Endothelial cell of umbilical vein (primary cell): ENCODE measurements at regions not wholly inside any gene's neighbourhood (a gene's known extent, or its start where the extent isn't known, plus 50 kb on each side); places are given as distances from the start of the nearest gene placed in this dataset.

Experiments used
- BruUV-seq: library from RNA; stranded (reverse); fragments of 400-500 nt; replicated peaks from 2 replicates; lab custom pipeline; 2021; lab: Mats Ljungman, UMichigan
- CTCF ChIA-PET: fragments of 300-600, 350-600 bp; sonication (Branson Sonifier 250); formaldehyde crosslinking; loops from one replicate; lab custom pipeline; 2021; ENCODE audit warnings: antibody characterized with exemption, inconsistent platforms; lab: Charles Lee
- POLR2A ChIA-PET: fragments of 300-600, 350-600 bp; sonication (Branson Sonifier 250); formaldehyde crosslinking; loops from one replicate; lab custom pipeline; 2021; ENCODE audit warnings: antibody characterized with exemption, inconsistent platforms; lab: Charles Lee
- DNase-seq: peaks from one replicate; pipeline ENCODE4 v3.0.0-alpha.2; 2011; ENCODE audit warnings: low read depth, low spot score
- FAIRE-seq: peaks from 2 replicates; lab custom pipeline; 2011; peaks lifted over from hg19 to GRCh38; lab: Jason Lieb, UNC
- H2AFZ ChIP-seq: 2 replicates; pipeline ENCODE4 v1.6.0; 2012; ENCODE audit warnings: low read depth, low read length, control low read depth, inconsistent platforms
- H3K27ac ChIP-seq: 2 replicates; pipeline ENCODE4 v1.5.1; 2011; ENCODE audit warnings: low read depth, mild to moderate bottlenecking, control low read depth, low read length, moderate library complexity; ENCODE audit not compliant: insufficient read depth
- H3K27me3 ChIP-seq, 2 experiments: 2 replicates each; pipeline versions ENCODE4 v1.6.0 to v1.6.1; 2011; ENCODE audit warnings: low read length in 2 of 2, mixed read lengths in 1 of 2; ENCODE audit not compliant: control insufficient read depth in 2 of 2, insufficient read depth in 2 of 2
- H3K36me3 ChIP-seq, 2 experiments: 2 replicates in 1 of 2; 3 replicates in 1 of 2; pipeline ENCODE4 v1.5.1; 2011; ENCODE audit warnings: low read length in 2 of 2, mild to moderate bottlenecking in 1 of 2, moderate library complexity in 1 of 2; ENCODE audit not compliant: control insufficient read depth in 2 of 2, insufficient read depth in 2 of 2; ENCODE audit errors: extremely low read depth in 1 of 2
- H3K4me1 ChIP-seq: 3 replicates; pipeline ENCODE4 v1.5.1; 2011; ENCODE audit warnings: mild to moderate bottlenecking, low read length; ENCODE audit not compliant: control insufficient read depth, insufficient read depth; ENCODE audit errors: extremely low read depth
- H3K4me2 ChIP-seq: 2 replicates; pipeline ENCODE4 v1.6.1; 2011; ENCODE audit warnings: low read length, control low read depth, mixed read lengths; ENCODE audit not compliant: insufficient read depth
- H3K4me3 ChIP-seq, 3 experiments: fragments of 200-600 bp in 1 of 3; sonication (generic), shearing (Covaris generic) in 1 of 3; replicated peaks in 1 of 3; 2 replicates each; pipeline ENCODE4 v1.5.1; 2011 to 2016; ENCODE audit warnings: control low read depth in 3 of 3, low read length in 3 of 3, mild to moderate bottlenecking in 2 of 3, inconsistent platforms in 1 of 3, low read depth in 1 of 3, moderate library complexity in 1 of 3; ENCODE audit not compliant: insufficient read depth in 1 of 3
- H3K79me2 ChIP-seq: 2 replicates; pipeline ENCODE4 v1.6.0; 2012; ENCODE audit warnings: low read length, inconsistent platforms; ENCODE audit not compliant: control insufficient read depth, insufficient read depth
- H3K9ac ChIP-seq: replicated peaks from 2 replicates; pipeline ENCODE3; 2011; ENCODE audit warnings: low read length, control low read depth; ENCODE audit not compliant: insufficient read depth; ENCODE audit errors: extremely low read depth
- H3K9me1 ChIP-seq: replicated peaks from 3 replicates; pipeline ENCODE4 v1.6.0; 2011; ENCODE audit warnings: mild to moderate bottlenecking, low read length; ENCODE audit not compliant: control insufficient read depth, insufficient read depth; ENCODE audit errors: extremely low read depth
- H3K9me3 ChIP-seq: replicated peaks from 2 replicates; pipeline ENCODE4 v1.5.1; 2012; ENCODE audit warnings: low read length, inconsistent platforms; ENCODE audit not compliant: control insufficient read depth, insufficient read depth
- H4K20me1 ChIP-seq: replicated peaks from 2 replicates; pipeline ENCODE3; 2011; ENCODE audit warnings: mild to moderate bottlenecking, low read length; ENCODE audit not compliant: control insufficient read depth, insufficient read depth; ENCODE audit errors: extremely low read depth
- EZH2 ChIP-seq: IDR thresholded peaks from 2 replicates; pipeline ENCODE4 v1.6.1; 2012; ENCODE audit warnings: borderline replicate concordance, low read depth, mild to moderate bottlenecking, moderate library complexity, low read length, inconsistent platforms; ENCODE audit not compliant: severe bottlenecking
- FOS ChIP-seq: IDR thresholded peaks from 2 replicates; pipeline ENCODE4 v1.6.1; 2011; ENCODE audit warnings: mild to moderate bottlenecking, low read length, moderate library complexity, borderline replicate concordance; ENCODE audit not compliant: insufficient read depth
- GATA2 ChIP-seq: IDR thresholded peaks from 2 replicates; pipeline ENCODE4 v1.7.0; 2011; ENCODE audit warnings: low read depth, mild to moderate bottlenecking, moderate library complexity, mixed read lengths, low read length; ENCODE audit not compliant: insufficient read length, insufficient read depth
- JUN ChIP-seq: IDR thresholded peaks from 2 replicates; pipeline ENCODE4 v1.6.1; 2011; ENCODE audit warnings: borderline replicate concordance, low read depth; ENCODE audit not compliant: insufficient read length, insufficient read depth
- MYC ChIP-seq: IDR thresholded peaks from one replicate; pipeline ENCODE4 v1.6.1; 2011; ENCODE audit warnings: mild to moderate bottlenecking, low read depth, low read length
- POLR2A ChIP-seq: IDR thresholded peaks from 2 replicates; pipeline ENCODE4 v1.6.1; 2012; ENCODE audit warnings: low read depth, mild to moderate bottlenecking, control low read depth, low read length
- POLR2AphosphoS5 ChIP-seq: IDR thresholded peaks from 2 replicates; pipeline ENCODE4 v1.6.1; 2012; ENCODE audit warnings: low read depth, mild to moderate bottlenecking, control low read depth, low read length, moderate library complexity; ENCODE audit not compliant: insufficient read depth
- dilution Hi-C: fragments of 300-500 bp; cut with MboI; formaldehyde crosslinking; loops from one replicate; pipeline ENCODE4 v1.15.0; 2019; ENCODE audit warnings: low sequenced_read_pairs; ENCODE audit not compliant: extremely low pct_ligation_motif_present
- intact Hi-C: fragments of 100-400 bp; cut with micrococcal nuclease; formaldehyde crosslinking; loops from one replicate; pipeline ENCODE4 v1.10.0; 2022
- TF ChIP-seq, protein P1 (sequence below): IDR thresholded peaks from 2 replicates; pipeline ENCODE4 v1.6.1; 2011; ENCODE audit not compliant: insufficient read depth, insufficient read length
- TF ChIP-seq, protein P2 (sequence below), 2 donors: IDR thresholded peaks; 1 replicate in 1 of 2; 2 replicates in 1 of 2; pipeline ENCODE4 v1.5.1; 2011; ENCODE audit warnings: low read length in 2 of 2, mild to moderate bottlenecking in 2 of 2, moderate library complexity in 2 of 2, control low read depth in 1 of 2, inconsistent platforms in 1 of 2, low read depth in 1 of 2; ENCODE audit not compliant: insufficient read depth in 1 of 2; ENCODE audit errors: extremely low read depth in 1 of 2

DNA sequence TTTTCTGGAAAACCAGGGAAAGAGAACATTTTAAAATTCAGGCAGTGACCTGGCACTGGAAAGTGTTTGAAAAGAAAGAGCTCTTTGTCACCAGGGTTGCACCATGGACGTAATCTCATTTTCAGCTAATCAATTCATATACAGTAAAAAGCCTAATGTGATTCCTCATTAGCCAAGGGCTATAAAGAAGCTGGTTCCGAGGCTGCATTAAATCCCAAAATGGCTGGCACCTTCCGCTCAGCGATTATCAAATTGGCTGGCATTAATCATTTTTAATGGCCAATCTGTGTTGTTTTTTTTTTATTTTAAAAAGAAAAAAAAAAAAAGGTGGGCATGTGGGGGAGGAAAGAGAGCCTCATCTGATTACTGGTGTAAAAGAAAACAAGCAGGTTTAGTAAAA, 341.4 kb downstream of the RAB28 start:
- Histone ChIP-seq H3K9me3 (no peaks in the 10 kb centered on the region), H3K9ac (no peak overlapping the region), H3K36me3 (no peaks in the 10 kb centered on the region), H3K4me1 (no peaks in the 10 kb centered on the region), H3K27ac (no peak overlapping the region), H3K27me3 (no peaks in the 10 kb centered on the region), H3K79me2 (no peaks in the 10 kb centered on the region), H4K20me1 (no peaks in the 10 kb centered on the region), H2AFZ (no peak overlapping the region), H3K4me2 (no peak overlapping the region), H3K9me1 (no peaks in the 10 kb centered on the region), H3K4me3 (no peak overlapping the region)
- no peak for FAIRE-seq
- TF ChIP-seq, protein P1, sequence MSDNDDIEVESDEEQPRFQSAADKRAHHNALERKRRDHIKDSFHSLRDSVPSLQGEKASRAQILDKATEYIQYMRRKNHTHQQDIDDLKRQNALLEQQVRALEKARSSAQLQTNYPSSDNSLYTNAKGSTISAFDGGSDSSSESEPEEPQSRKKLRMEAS: no peak
- TF ChIP-seq GATA2 (no peak), FOS (no peak), POLR2A (no peak), EZH2 (no peak), JUN (no peak), POLR2AphosphoS5 (no peak), MYC (no peak)
- TF ChIP-seq, protein P2, sequence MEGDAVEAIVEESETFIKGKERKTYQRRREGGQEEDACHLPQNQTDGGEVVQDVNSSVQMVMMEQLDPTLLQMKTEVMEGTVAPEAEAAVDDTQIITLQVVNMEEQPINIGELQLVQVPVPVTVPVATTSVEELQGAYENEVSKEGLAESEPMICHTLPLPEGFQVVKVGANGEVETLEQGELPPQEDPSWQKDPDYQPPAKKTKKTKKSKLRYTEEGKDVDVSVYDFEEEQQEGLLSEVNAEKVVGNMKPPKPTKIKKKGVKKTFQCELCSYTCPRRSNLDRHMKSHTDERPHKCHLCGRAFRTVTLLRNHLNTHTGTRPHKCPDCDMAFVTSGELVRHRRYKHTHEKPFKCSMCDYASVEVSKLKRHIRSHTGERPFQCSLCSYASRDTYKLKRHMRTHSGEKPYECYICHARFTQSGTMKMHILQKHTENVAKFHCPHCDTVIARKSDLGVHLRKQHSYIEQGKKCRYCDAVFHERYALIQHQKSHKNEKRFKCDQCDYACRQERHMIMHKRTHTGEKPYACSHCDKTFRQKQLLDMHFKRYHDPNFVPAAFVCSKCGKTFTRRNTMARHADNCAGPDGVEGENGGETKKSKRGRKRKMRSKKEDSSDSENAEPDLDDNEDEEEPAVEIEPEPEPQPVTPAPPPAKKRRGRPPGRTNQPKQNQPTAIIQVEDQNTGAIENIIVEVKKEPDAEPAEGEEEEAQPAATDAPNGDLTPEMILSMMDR (IDR thresholded peaks at IDR 0.05; ENCODE audit: extremely low read depth in 1 of 2, insufficient read depth in 1 of 2, low read depth in 1 of 2, low read length in 2 of 2): no peak
- DNase-seq: no peak
- intact Hi-C loops: no loop called here
- ChIA-PET CTCF (interaction anchor here (0.7 to 1.2 kb wide), 2 partner anchors 13 to 1162 kb away, joined by 3 to 4 read pairs; no protein-coding TSS in a partner anchor), POLR2A (no interaction called here)
- dilution Hi-C loops: no loop called here
- no TSS peak for BruUV-seq
